ENCODE measurements at regions not wholly inside any gene's neighbourhood (a gene's known extent, or its start where the extent isn't known, plus 50 kb on each side); places are given as distances from the start of the nearest gene placed in this dataset.
"Not testable (repeated sequence)": the region's sequence is repeated elsewhere in the genome, so short reads cannot be mapped to it uniquely, and the experiment has no call there.

GRCh38 chr14:105641075-105641937 lies 114.9 kb downstream of the TMEM121 start:
- intact Hi-C loops (cut with DNase I): no loop called here
- H3K4me3 ChIP-seq: no peak overlapping the region
- no peaks in the 10 kb centered on the region for H3K27me3 ChIP-seq
- TF ChIP-seq CTCF (IDR thresholded peaks at IDR 0.05): no peak
- no peak for TF ChIP-seq POLR2A (IDR thresholded peaks at IDR 0.05)
- 60 to 63% methylated on average over 9 to 10 of the region's 17 CpGs for WGBS, 2 donors
- H3K36me3 ChIP-seq (replicated peaks in 1 of 2; ENCODE audit: insufficient read depth in 1 of 2, low read depth in 2 of 2): no peaks in the 10 kb centered on the region
- ATAC-seq (no peak), DNase-seq (no peak)
- H3K4me1 ChIP-seq: no peaks in the 10 kb centered on the region
- no peak overlapping the region for H3K27ac ChIP-seq
- no peaks in the 10 kb centered on the region for H3K9me3 ChIP-seq

GRCh38 chr14:105641951-105642350 lies 115.6 kb downstream of the TMEM121 start:
- DNase-seq: not testable (repeated sequence)

GRCh38 chr14:105642486-105642885 lies 116.1 kb downstream of the TMEM121 start:
- H3K4me3 ChIP-seq; H3K36me3 ChIP-seq (replicated peaks in 1 of 2; ENCODE audit: insufficient read depth in 1 of 2, low read depth in 2 of 2); H3K4me1 ChIP-seq; H3K9me3 ChIP-seq; H3K27me3 ChIP-seq; ATAC-seq; H3K27ac ChIP-seq; DNase-seq; intact Hi-C loops (cut with DNase I): not testable (repeated sequence)
- no CpG with 5 or more reads among the region's 19 CpGs for WGBS, 2 donors

More at GRCh38 chr14:105641951-105642350, 115.6 kb downstream of the TMEM121 start:
- H3K36me3 ChIP-seq (replicated peaks in 1 of 2; ENCODE audit: insufficient read depth in 1 of 2, low read depth in 2 of 2); ATAC-seq; H3K9me3 ChIP-seq; H3K4me1 ChIP-seq; intact Hi-C loops (cut with DNase I); H3K4me3 ChIP-seq; H3K27me3 ChIP-seq; H3K27ac ChIP-seq: not testable (repeated sequence)
- 63% methylated on average over 5 of the region's 12 CpGs; no CpG with 5 or more reads in 1 of the 2 donors for WGBS, 2 donors

- H3K4me1 ChIP-seq; H3K27me3 ChIP-seq; intact Hi-C loops (cut with DNase I); DNase-seq; H3K36me3 ChIP-seq (replicated peaks in 1 of 2; ENCODE audit: insufficient read depth in 1 of 2, low read depth in 2 of 2); H3K27ac ChIP-seq; ATAC-seq; H3K9me3 ChIP-seq; H3K4me3 ChIP-seq: not testable (repeated sequence)
- 64 to 70% methylated on average over 18 to 28 of the region's 30 CpGs for WGBS, 2 donors
Measured at GRCh38 chr14:105643406-105644052, 117.1 kb downstream of the TMEM121 start.

- H3K27me3 ChIP-seq; ATAC-seq; H3K4me3 ChIP-seq; H3K4me1 ChIP-seq; intact Hi-C loops (cut with DNase I); DNase-seq; H3K9me3 ChIP-seq; H3K27ac ChIP-seq; H3K36me3 ChIP-seq (replicated peaks in 1 of 2; ENCODE audit: insufficient read depth in 1 of 2, low read depth in 2 of 2): not testable (repeated sequence)
- WGBS, 2 donors: 59 to 69% methylated on average over 4 to 8 of the region's 11 CpGs
Measured at GRCh38 chr14:105644053-105644435, 117.7 kb downstream of the TMEM121 start.

- intact Hi-C loops (cut with DNase I); H3K27ac ChIP-seq; DNase-seq; H3K27me3 ChIP-seq; H3K4me1 ChIP-seq; ATAC-seq; H3K9me3 ChIP-seq; H3K36me3 ChIP-seq (replicated peaks in 1 of 2; ENCODE audit: insufficient read depth in 1 of 2, low read depth in 2 of 2); H3K4me3 ChIP-seq: not testable (repeated sequence)
- WGBS, 2 donors: 78 to 86% methylated on average over 15 to 19 of the region's 19 CpGs
Measured at GRCh38 chr14:105644457-105644856, 118.1 kb downstream of the TMEM121 start.

- intact Hi-C loops (cut with DNase I); H3K36me3 ChIP-seq (replicated peaks in 1 of 2; ENCODE audit: insufficient read depth in 1 of 2, low read depth in 2 of 2); H3K27ac ChIP-seq; H3K4me3 ChIP-seq; ATAC-seq; H3K4me1 ChIP-seq; H3K9me3 ChIP-seq; H3K27me3 ChIP-seq; DNase-seq: not testable (repeated sequence)
- WGBS, 2 donors: no CpG with 5 or more reads among the region's 14 CpGs
Measured at GRCh38 chr14:105644891-105645290, 118.5 kb downstream of the TMEM121 start.

- H3K27ac ChIP-seq; intact Hi-C loops (cut with DNase I); H3K4me3 ChIP-seq; DNase-seq; H3K36me3 ChIP-seq (replicated peaks in 1 of 2; ENCODE audit: insufficient read depth in 1 of 2, low read depth in 2 of 2); H3K9me3 ChIP-seq; H3K4me1 ChIP-seq; ATAC-seq; H3K27me3 ChIP-seq: not testable (repeated sequence)
- WGBS, 2 donors: 20% methylated on average over 1 of the region's 6 CpGs; no CpG with 5 or more reads in 1 of the 2 donors
Measured at GRCh38 chr14:105645389-105645788, 119.0 kb downstream of the TMEM121 start.

Data from body of pancreas (tissue), 4 donors.